GDM1 (cell line): ENCODE measurements at regions not wholly inside any gene's neighbourhood (a gene's known extent, or its start where the extent isn't known, plus 50 kb on each side); places are given as distances from the start of the nearest gene placed in this dataset.

ENCODE experiments used
- DNase-seq: peaks from one replicate; lab custom pipeline; 2025; lab: John Stamatoyannopoulos, UW

DNA sequence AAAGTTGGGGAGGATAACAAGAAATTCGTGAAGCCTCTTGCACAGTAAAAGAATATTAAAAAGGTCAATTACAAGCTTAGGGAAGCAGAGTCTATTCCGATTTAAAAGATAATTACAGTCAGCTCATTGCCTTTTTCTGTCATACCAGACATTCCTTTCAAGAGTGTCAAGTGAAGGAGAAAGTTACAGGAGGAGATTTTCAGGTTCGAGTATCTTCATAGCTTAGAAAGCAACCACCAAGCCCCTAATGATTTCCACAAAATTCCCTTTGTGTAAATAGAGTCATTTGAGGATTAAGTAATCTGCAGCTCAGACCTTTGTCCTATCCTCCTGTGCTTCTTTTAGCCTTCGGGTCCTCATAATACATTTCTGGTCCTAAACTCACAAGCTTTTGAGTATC is 414.9 kb downstream of the CDH2 start:
- no peak for DNase-seq

DNA sequence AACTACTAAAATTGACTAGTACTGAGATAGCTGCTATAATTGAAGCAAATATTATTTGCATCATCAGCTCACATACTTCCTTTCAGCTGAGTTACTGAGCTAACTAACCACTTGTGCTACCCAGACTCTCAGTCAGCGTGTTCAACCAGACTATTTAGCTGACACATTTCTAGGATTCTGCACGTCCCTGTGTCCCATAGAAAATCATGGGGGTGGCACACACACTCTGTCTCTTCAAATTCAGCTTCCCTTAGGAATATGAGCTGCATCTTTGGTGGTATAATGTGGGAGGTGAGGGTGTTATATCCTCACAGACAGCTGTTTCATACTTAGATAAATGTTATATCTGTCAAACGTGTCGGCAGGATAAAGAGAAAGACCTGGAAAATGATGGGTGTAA is 424.0 kb downstream of the CDH2 start:
- no peak for DNase-seq

DNA sequence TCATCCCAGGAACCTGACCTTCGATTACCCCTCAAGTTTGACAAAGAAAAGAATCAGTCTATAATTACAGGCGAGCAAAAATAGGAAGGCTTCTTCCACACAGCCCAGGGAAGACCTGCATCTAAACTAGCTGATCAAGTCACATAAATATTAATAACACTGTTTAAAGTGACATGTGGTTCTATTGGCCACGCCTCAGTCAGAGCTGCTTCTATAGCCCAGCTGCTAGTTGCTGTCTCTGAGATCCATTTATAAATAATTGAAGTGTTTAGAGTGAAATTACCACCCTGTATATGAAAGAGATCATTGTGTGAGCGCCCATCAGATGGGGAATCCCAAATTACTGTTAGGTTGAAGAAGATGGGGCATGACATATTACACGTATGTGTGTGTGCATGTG is 426.0 kb downstream of the CDH2 start:
- no peak for DNase-seq

DNA sequence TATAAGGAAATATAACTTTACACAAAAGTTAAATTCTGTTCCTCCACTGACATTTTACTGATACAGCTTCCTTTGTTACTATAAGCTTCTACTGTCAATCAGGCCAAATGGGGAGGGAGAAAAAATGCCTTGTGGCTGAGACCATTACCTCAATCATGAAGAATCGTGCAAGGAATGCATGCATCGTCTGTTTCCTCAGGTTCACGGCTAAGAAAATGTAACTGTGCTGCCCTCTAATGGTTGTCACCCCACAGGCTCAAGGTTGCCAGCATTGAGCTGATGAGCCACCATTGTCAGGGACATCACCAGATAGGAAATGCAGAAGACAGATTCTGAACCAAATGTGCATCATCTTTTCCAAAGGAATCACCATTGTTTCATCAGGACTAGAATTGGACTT is 426.9 kb downstream of the CDH2 start:
- DNase-seq = peak; percentile 16

DNA sequence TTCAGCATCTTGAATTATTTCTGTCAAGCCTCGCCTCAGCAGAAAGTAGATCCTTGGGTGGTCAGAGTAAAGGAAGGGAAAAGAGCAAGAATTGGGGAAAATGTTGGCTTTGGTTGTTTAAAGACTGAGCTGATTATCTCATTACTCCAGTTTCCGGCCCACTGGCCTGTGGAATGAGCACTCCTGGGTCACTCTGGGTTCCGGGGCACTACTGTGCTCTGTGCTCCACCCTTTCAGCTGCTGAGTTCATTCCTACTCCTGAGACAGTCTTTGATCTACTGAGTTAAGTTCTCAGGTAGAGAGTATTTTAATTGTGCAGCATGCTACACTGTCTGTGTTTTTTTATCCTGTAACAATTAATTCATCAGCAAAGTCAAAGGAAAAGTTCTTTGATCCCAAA is 427.7 kb downstream of the CDH2 start:
- DNase-seq = no peak

DNA sequence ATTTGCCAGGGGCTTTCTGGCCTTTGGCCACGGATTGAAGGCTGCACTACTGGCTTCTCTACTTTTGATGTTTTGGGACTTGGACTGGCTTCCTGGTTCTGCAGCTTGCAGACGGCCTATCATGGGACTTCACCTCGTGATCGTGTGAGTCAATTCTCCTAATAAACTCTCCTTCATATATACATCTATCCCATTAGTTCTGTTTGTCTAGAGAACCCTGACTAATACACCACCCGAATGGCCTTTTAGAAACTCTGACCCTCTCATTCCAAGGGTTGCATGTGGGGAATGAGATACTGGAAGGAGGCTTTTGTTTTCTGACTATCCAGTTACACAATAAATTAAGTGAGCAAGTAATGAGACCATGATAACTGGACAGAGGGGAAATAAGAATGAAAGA is 430.7 kb downstream of the CDH2 start:
- no peak for DNase-seq

DNA sequence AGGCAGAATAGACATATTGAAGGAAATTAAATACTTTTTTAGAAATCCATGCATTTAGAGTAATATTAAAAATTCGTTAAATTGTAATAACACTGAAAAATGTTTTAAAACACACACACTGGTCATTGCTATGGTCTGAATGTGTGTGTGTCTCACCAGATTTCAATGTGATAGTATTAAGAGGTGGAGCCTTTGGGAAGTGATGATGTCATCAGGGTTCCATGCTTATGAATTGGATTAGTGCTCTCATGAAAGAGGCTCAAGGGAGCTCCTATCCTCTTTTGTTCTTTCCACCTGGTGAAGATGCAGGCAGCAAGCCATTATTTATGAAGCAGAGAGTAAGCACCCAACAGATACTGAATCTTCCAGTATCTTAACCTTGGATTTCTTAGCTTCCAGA is 441.8 kb downstream of the CDH2 start:
- DNase-seq = no peak

DNA sequence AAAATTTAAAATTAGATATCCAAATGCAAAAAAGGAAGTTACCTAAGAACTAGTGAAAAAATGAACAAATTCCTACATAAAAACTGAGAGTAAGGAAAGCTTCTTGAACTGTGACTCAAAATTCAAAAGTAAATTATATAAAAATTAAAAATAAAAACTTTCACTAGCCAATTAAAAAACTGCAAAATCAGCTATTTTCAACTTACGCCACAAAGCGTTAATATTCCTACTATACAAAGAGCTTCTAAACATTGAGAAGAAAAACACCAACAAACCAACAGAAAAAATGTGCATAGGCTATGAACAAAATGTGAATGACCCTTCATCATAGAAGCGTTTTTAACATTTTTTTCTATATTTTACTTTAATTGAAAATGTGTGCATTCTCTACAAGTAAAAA is 445.7 kb downstream of the CDH2 start:
- DNase-seq = no peak

DNA sequence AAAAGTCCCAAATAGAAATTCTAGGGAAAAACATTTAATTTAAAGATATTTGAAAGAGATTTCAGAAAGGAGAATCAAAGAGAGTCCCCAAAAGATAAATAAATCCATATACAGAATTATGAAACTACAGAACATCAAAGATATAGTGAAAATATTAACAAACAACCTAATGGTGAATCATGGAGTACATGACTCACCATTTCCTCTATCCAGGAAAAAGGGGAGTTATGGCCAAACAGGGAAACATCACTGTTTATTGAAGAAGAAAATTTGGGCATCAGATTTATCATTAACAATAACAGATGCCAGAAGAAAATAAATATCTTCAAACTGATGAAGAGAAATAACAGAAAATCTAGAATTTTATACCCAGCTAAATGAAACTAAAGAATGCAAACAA is 448.3 kb downstream of the CDH2 start:
- DNase-seq = no peak

DNA sequence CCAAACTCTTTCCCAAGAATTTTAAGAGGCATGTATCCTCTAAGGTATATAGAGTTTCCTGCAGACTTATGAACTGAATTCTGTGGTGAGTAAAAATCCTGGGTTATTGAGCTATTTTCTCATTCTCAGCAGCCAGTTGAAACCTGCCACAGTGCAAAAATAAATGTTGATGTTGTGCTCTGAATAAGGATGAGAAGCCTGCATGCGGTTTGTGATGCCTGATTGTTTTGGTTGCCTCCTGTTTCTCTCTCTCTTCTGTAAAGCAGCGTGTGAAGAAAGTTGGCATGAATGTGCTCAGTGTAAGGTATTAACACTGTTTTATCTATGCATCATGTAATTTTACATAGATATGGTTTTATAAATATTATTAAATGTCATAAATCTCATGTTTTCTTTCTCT is 452.6 kb downstream of the CDH2 start:
- no peak for DNase-seq

DNA sequence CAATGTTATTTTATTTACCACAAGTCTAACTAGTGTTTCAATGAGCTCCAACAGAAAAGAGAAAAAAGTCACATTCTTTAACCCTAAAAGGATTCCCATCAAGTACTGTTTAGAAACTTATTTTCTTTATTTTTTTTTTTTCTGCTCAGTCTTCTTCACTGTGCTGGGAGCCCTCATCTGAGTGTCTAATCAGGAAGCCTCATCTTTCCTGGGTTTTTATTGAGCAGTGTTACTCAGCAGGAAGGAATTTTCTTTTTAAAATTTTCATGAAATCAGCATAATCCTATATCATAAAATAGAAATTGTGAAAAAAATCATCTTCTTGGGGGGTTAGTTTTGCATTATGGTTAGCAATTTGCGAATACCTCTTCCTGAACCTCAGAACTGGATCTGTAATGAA is 453.8 kb downstream of the CDH2 start:
- no peak for DNase-seq

DNA sequence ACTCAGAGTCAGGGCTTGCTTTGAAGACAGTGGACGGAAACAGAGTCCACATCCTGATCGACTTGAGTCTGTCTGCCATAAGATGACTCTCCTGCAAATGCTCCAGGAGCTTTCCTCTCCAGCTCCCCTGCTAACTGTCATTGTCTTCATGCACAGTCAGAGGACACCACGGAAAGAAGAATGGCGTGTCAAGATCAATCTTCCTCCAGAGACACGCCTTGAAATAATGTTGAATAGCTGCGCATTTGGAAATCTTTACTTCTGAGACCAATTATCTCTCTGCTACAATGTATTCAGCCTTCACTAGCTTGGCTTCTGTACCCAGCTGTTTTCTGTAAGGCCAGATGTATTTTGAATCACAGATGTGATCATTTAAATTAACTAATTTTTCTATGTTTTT is 457.2 kb downstream of the CDH2 start:
- no peak for DNase-seq

DNA sequence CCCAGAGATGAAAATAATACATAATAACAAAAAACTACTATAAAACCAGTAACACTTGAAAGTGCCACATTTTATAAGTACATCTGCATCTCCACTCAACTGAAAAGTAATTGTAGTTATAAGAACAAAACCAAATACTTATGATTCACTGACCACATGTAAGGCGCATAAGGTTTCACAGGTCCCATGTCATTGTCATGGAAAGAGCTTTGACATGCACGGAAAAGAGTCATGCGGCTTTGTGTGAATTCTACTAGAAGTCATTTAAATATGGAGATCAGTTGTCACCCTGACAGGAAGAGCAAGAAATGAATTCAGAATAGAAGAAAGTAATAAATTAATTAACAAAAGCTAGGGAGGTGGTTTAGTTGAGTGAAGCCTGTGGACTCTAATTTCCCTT is 459.1 kb downstream of the CDH2 start:
- no peak for DNase-seq

DNA sequence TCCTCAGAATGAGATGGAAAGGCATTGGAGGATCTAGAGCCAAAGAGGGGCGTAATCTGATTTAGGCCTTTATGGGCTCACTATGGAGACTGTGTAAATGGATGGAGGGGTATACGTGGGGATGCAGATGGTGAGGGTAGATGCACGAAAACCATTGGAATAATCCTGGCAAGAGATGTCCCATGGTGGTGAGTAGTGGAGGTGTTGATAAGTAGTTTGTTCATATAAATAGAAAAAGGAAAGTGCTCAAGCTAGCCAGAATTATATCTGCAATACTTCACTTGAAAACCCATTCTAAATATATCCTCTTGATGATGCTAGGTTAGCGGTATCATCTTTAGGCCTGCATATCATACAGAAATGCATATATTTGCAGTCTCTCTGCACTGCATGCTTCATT is 459.7 kb downstream of the CDH2 start:
- DNase-seq = no peak

DNA sequence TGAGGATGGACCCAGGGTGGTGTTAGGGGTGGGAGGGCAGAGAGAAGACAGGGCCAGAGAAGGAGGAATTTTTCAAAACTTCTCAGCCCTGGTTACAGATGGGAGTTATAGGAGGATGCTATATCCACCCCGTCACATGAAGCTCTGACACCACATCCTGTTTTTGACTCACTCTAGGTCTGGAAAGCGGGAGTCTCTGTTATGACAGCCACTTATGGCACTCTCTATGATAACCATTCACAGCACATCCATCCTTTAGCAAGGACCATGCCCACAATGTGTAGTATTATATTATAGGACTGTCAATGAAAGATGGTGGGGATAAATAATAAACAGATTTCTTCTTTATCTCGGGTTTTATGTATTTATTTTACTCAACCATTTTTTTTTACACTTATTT is 461.2 kb downstream of the CDH2 start:
- DNase-seq = no peak

DNA sequence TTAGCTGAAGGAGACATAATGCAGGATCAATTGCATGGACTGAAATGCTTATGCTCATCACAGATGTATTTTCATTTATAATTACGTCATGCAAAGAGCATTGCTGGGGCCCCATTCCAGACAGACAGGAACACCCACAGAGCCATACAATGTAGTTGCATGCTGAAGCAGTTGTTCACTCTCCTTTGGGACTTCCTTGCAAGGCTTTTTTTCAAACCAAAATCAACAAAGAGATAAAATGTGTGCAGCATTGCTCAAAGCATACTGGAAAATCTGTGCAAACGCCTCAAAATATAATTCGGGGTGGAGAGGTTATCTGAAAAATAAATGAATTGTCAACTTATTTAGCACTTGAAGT is 463.2 kb downstream of the CDH2 start:
- DNase-seq = no peak

DNA sequence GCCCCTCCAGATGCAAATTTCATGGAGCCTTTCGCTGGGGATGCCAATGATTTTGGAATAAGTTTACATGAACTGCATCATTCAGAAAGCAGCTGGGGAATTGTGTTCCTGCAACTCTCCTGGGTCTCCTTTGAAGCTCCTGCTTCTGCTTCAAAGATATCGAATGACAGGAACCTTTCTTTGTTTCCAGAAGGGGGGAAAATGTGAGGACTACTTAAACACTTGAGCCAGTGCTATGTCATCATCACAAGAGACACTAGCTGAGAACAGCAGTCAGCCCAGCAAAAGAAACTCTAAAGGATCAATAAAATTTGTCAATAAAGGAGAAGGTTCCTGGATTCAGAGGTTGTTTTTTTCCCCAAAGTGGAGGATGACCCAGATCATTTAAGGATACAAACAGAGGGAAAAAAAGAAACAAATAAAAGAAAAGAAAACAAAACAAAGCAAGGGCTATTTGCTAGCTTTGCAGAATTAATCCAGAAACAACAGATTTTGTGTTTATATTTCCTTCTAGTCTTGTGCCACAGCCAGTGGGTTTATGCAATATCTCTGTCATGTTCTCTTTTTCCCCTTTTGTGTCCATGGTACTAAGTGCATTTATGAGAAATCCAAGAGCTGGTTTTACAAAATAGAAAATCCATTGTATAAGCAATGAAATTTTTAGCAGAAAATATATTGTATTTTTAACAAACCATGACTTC is 463.7 kb downstream of the CDH2 start:
- DNase-seq = no peak

DNA sequence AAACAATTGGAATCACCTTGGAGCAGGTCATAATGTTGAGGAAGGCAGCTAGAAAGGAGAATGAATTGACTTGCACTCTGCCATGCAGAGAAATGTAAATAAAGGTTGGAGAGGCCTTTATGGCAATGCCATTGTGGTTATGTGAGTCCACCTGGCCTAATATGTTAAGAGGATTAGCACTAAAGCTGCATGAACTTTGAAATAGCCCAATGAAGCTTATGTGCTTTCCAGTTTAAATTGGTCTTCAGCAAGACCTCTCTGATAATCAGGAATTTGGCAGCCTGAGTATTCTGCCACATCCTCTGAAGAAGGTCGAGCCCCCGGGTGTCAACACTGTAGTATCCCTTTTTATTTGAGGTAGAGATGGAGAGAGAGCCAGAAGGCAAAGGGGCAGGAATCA is 464.9 kb downstream of the CDH2 start:
- DNase-seq = no peak

DNA sequence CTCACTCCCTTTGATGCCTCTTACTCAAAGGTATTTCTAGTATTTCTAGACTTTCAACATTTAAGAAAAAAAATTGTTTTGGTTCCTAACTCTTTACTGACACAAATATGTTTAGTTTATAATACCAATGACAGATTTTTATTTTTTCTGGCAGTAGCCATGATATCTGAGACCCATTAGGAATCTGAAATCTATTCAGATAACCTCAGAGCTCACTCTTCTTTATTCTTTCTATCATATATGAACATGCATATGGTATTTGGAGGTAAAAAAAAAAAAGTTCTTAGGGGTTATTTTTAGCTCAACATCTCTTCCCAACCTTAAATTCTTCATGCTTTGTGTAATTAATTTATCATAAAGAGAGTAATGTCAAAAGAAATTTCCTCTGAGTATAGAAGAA is 465.5 kb downstream of the CDH2 start:
- DNase-seq = no peak

DNA sequence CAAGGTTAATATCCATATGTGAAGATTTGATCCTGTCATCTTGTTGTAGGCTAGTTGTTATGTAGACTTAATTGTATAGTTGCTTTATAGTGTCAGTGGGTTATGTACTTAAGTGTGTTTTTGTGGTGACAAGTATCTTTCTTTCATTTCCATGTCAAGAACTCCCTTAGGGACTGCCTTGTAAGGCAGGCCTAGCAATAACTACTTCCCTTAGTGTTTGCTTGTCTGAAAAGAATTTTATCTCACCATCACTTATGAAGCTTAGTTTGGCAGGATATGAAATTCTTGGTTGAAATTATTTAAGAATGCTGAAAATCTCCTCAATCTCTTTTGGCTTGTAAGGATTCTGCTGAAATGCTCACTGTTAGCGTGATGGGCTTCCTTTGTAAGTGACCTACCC is 467.6 kb downstream of the CDH2 start:
- DNase-seq = no peak

DNA sequence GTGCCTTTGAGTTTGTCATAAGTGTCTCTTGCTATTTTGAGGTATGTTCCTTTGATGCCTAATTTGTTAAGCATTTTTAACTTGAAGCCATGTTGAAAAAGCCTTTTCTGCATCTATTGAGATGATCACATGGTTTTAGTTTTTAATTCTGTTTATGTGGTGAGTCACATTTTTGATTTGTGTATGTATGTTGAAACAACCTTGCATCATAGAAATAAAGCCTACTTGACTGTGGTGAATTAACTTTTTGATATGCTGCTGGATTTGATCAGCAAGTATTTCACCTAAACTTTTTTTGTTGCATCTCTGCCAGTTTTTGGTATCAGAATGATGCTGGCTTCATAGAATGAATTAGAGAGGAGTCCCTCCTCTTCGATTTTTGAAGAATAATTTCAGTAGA is 469.7 kb downstream of the CDH2 start:
- no peak for DNase-seq

DNA sequence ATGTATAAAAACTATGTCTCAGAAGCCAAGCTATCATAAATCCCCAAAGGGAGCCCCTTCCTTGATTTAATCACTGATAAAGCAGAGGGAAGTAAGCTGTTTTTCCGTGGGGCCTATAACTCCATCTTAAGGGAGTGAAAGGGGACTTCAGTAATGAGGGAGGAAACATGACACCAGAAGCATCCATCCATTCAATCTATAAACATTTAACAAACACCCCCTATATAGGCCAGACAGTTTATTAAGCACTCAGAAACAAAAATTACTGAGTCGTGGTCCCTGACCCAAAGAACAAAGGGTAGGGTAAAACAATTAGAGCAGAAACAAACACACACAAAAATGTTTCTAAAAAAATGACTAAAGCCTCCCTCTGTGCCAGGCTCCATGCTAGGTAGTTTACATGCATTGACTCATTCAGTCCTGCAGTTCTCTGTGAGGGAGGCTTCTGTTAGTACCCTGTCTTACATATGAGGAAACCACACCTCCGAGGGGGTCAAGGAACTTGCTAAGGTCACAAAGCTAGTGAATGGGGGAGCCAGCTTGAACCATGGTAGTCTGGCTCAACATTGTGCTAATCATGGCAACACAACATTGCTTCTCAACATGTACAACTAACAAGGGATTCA is 472.1 kb downstream of the CDH2 start:
- no peak for DNase-seq

DNA sequence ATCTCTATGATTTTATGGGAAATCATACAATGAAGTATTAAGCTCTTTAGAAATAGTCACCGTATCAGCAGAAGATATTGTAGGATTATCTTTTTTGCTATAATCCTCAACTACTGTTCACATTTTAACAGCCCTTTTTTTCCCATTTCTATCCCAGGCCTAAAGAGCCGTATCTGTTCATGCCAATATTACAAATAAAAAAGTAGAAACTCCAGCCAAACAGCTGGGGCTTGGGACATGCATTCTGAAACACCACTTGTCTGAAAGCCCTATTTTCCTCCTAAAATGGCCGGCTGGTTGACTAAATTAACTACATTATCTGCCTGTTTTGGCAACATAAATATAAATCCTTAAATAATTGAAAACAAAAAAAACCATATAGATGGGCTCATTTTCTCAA is 477.8 kb downstream of the CDH2 start:
- DNase-seq = no peak

DNA sequence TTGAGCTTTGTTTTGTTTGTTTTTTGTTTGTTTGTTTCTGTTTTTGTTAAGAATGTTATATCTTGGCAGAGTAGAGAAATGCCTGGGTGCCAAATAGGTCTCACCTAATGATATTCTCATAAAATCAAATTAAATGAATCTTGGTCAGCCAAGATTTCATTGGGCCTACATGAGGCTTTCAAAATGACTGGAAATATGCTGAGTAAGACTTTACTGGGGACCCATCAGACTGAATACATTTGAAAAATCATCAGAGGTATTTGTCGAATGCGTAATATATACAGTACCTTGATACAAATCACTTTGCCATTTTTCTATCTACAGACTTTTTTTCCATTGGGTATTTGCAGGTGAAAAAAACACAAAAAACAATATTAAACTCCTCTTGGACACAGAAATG is 480.8 kb downstream of the CDH2 start:
- DNase-seq = no peak
